Loucy (cell line): ENCODE measurements at regions not wholly inside any gene's neighbourhood (a gene's known extent, or its start where the extent isn't known, plus 50 kb on each side); places are given as distances from the start of the nearest gene placed in this dataset.

Experiments
- EZH2phosphoT487 ChIP-seq: fragments of 200-600 bp; IDR thresholded peaks from 2 replicates; pipeline ENCODE4 v1.6.1; 2018; ENCODE audit warnings: antibody characterized with exemption, mild to moderate bottlenecking, moderate library complexity, borderline replicate concordance
- TF ChIP-seq, protein P1 (sequence below): fragments of 200-600 bp; sonication (generic); conservative IDR thresholded peaks from 2 replicates; pipeline ENCODE4 v1.5.1; 2014; ENCODE audit warnings: mild to moderate bottlenecking, antibody characterized with exemption, low read length

DNA sequence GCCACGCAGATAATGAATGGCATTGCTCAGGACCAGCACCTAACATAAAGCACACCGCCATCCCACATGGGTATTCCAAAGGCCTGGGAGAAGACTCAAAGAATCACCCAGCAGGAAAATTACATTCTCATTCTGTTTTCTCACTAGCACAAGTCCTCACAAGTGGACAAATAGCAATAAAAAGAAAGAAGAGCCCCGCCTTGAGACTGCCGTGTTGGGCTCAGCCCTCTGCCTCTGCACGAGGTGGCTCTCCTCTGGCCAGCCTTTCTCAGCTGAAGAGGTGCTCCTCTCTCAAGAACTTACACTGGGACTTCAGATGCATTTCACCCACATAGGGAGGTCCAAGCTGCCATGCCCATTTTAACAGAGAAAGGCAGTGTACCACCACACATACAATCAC is 207.5 kb downstream of the SPTSSA start:
- TF ChIP-seq, protein P1, sequence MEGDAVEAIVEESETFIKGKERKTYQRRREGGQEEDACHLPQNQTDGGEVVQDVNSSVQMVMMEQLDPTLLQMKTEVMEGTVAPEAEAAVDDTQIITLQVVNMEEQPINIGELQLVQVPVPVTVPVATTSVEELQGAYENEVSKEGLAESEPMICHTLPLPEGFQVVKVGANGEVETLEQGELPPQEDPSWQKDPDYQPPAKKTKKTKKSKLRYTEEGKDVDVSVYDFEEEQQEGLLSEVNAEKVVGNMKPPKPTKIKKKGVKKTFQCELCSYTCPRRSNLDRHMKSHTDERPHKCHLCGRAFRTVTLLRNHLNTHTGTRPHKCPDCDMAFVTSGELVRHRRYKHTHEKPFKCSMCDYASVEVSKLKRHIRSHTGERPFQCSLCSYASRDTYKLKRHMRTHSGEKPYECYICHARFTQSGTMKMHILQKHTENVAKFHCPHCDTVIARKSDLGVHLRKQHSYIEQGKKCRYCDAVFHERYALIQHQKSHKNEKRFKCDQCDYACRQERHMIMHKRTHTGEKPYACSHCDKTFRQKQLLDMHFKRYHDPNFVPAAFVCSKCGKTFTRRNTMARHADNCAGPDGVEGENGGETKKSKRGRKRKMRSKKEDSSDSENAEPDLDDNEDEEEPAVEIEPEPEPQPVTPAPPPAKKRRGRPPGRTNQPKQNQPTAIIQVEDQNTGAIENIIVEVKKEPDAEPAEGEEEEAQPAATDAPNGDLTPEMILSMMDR, result no peak
- no peak for TF ChIP-seq EZH2phosphoT487
